ENCODE measurements at regions not wholly inside any gene's neighbourhood (a gene's known extent, or its start where the extent isn't known, plus 50 kb on each side); places are given as distances from the start of the nearest gene placed in this dataset.

DNA sequence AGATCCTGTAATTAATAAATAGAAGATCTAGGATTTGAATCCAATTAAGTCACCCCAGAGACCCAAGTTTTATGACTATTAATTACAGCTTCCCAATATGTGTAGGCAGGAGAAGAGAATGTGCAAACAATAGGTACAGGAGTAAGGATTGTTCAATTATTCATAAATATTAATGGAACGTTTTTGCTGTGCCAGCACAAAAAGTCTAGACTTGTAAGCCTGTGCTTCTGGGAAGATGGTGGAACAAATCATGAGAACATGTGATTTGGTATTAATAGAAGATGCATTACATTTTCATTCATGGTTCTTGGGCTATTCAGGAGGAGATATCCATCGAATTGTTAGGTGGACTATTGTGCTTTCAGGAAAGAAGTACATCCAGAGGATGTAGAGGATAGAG is 1240.9 kb downstream of the STIM2 start:
- Histone ChIP-seq H4K20me1 (ENCODE audit: control insufficient read depth, insufficient read depth, low read depth, low read length) (no peaks in the 10 kb centered on the region), H3K4me3 (ENCODE audit: low read length) (no peak overlapping the region), H3K9me2 (replicated peaks; ENCODE audit: control insufficient read depth, low read length) (no peaks in the 10 kb centered on the region), H3K79me2 (ENCODE audit: control insufficient read depth, low read length) (no peaks in the 10 kb centered on the region), H3K36me3 (ENCODE audit: control insufficient read depth, low read length) (no peaks in the 10 kb centered on the region), H3K4me1 (ENCODE audit: control insufficient read depth, low read length) (no peaks in the 10 kb centered on the region), H3K4me2 (ENCODE audit: low read length) (no peak overlapping the region), H3F3A (ENCODE audit: control insufficient read depth, insufficient read depth) (no peaks in the 10 kb centered on the region), H3K9me3 (ENCODE audit: control insufficient read depth, insufficient read depth, low read length) (no peaks in the 10 kb centered on the region), H3K27me3 (ENCODE audit: control insufficient read depth, low read length) (no peaks in the 10 kb centered on the region), H3K27ac (ENCODE audit: low read depth, low read length) (no peak overlapping the region)
- TF ChIP-seq EZH2phosphoT487 (IDR thresholded peaks at IDR 0.05; ENCODE audit: borderline replicate concordance, low read length) = no peak
- TF ChIP-seq, protein P1, sequence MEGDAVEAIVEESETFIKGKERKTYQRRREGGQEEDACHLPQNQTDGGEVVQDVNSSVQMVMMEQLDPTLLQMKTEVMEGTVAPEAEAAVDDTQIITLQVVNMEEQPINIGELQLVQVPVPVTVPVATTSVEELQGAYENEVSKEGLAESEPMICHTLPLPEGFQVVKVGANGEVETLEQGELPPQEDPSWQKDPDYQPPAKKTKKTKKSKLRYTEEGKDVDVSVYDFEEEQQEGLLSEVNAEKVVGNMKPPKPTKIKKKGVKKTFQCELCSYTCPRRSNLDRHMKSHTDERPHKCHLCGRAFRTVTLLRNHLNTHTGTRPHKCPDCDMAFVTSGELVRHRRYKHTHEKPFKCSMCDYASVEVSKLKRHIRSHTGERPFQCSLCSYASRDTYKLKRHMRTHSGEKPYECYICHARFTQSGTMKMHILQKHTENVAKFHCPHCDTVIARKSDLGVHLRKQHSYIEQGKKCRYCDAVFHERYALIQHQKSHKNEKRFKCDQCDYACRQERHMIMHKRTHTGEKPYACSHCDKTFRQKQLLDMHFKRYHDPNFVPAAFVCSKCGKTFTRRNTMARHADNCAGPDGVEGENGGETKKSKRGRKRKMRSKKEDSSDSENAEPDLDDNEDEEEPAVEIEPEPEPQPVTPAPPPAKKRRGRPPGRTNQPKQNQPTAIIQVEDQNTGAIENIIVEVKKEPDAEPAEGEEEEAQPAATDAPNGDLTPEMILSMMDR (IDR thresholded peaks at IDR 0.05; ENCODE audit: low read depth, low read length, poor library complexity, severe bottlenecking) = no peak

DNA sequence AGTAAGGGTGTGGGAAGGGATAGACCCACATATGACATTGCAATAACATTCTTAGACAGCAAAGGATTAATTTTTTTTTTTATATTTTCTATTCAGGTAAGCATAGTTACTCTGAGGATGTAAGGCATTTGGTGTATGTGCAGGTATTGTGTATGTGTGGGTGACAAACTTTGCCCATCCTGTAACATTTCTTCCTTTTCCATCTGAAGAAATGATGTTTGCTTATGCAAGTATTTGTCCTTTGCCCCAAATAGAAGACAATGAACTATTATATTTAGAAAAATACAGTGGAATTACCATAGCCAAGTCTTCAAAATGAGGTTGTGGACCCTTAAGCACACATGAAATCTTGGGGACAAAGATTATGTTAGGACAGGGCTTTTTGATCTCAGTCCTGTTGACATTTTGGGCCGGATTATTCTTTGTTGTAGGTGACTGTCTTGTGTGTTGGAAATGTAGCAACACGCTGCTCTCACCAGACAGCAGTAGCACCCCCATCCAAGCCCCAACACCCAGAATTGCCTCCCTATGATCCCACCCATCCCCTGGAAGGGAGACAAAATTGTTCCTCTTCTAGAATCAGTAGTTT is 1244.7 kb downstream of the STIM2 start:
- no peak overlapping the region for H3K27ac ChIP-seq (ENCODE audit: low read depth, low read length)

DNA sequence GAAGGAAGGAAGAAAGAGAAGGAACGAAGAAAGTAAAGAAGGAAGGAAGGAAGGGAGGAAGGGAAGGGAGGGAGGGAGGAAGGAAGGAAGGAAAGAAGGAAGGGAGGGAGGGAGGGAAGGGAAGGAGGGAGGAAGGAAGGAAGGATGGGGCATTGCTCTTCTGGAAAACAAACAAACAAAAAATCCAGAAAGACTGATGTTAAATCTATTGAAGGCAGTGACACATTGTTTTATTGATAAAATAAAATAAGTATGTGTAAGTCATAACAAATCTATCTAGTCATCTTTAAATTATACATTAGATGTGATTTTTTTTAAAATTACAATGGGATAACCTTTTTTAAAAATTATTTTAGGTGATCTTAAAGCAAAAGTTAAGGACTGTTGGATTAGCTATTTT is 1245.5 kb downstream of the STIM2 start:
- Histone ChIP-seq H3K9me2 (replicated peaks; ENCODE audit: control insufficient read depth, low read length) (no peaks in the 10 kb centered on the region), H3K27ac (ENCODE audit: low read depth, low read length) (no peak overlapping the region), H3K4me3 (ENCODE audit: low read length) (no peak overlapping the region), H3K27me3 (ENCODE audit: control insufficient read depth, low read length) (no peaks in the 10 kb centered on the region), H3F3A (ENCODE audit: control insufficient read depth, insufficient read depth) (no peaks in the 10 kb centered on the region), H3K79me2 (ENCODE audit: control insufficient read depth, low read length) (no peaks in the 10 kb centered on the region), H4K20me1 (ENCODE audit: control insufficient read depth, insufficient read depth, low read depth, low read length) (no peaks in the 10 kb centered on the region), H3K4me1 (ENCODE audit: control insufficient read depth, low read length) (no peaks in the 10 kb centered on the region), H3K9me3 (ENCODE audit: control insufficient read depth, insufficient read depth, low read length) (no peaks in the 10 kb centered on the region), H3K4me2 (ENCODE audit: low read length) (no peak overlapping the region), H3K36me3 (ENCODE audit: control insufficient read depth, low read length) (no peaks in the 10 kb centered on the region)
- TF ChIP-seq EZH2phosphoT487 (IDR thresholded peaks at IDR 0.05; ENCODE audit: borderline replicate concordance, low read length) = no peak
- TF ChIP-seq, protein P1 (IDR thresholded peaks at IDR 0.05; ENCODE audit: low read depth, low read length, poor library complexity, severe bottlenecking) = no peak

More for the DNA sequence above, 1244.7 kb downstream of the STIM2 start:
- Histone ChIP-seq H3K9me2 (replicated peaks; ENCODE audit: control insufficient read depth, low read length) (no peaks in the 10 kb centered on the region), H4K20me1 (ENCODE audit: control insufficient read depth, insufficient read depth, low read depth, low read length) (no peaks in the 10 kb centered on the region), H3K4me3 (ENCODE audit: low read length) (no peak overlapping the region), H3K36me3 (ENCODE audit: control insufficient read depth, low read length) (no peaks in the 10 kb centered on the region), H3K27me3 (ENCODE audit: control insufficient read depth, low read length) (no peaks in the 10 kb centered on the region), H3F3A (ENCODE audit: control insufficient read depth, insufficient read depth) (no peaks in the 10 kb centered on the region), H3K4me2 (ENCODE audit: low read length) (no peak overlapping the region), H3K9me3 (ENCODE audit: control insufficient read depth, insufficient read depth, low read length) (no peaks in the 10 kb centered on the region), H3K4me1 (ENCODE audit: control insufficient read depth, low read length) (no peaks in the 10 kb centered on the region), H3K79me2 (ENCODE audit: control insufficient read depth, low read length) (no peaks in the 10 kb centered on the region)
- TF ChIP-seq EZH2phosphoT487 (IDR thresholded peaks at IDR 0.05; ENCODE audit: borderline replicate concordance, low read length) = no peak
- TF ChIP-seq, protein P1 (IDR thresholded peaks at IDR 0.05; ENCODE audit: low read depth, low read length, poor library complexity, severe bottlenecking) = no peak

All from DOHH2 (cell line).